ENCODE measurements at regions not wholly inside any gene's neighbourhood (a gene's known extent, or its start where the extent isn't known, plus 50 kb on each side); places are given as distances from the start of the nearest gene placed in this dataset.
A peak's percentile ranks its signal among the peaks of the same experiment; 100 is the strongest.

DNA sequence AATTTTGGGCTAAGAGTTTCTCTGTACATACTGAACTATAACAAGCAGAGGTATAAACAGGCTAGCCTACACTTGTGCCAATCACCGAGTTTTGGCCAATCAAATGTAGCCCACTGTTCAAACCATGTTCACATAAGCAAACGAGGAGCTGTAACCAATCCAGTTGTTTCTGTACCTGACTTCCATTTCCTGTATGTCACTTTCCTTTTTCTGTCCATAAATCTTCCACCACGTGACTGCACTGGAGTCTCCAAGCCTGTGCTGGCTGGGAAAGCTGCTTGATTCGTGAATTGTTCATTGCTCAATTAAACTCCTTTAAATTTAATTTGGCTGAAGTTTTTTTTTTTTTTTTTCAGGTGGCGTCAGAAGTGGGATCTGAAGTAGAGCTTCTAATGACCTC lies 332.9 kb downstream of the RNF144B start:
- WGBS, result 65% methylated on average over 5 of the region's 5 CpGs

DNA sequence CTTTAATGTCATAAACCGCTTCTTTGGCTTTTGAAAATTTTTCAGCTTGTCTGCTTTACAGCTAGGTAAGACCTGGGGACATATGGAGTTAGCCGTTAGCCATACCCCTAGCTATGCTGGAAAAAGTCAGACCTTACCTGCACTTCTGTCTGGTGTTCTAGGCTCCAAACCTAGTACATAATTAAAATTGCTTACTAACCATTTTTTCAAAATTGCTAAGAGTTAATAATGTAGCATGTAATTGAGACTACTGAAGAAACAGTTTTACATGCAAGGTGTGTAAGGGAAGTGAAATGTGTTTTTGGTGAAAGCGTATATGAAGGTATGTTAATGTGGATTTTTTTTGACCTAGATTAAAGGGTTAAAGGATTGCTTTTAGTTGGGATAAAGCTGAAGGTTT lies 336.9 kb downstream of the RNF144B start:
- H3K4me1 ChIP-seq (ENCODE audit: insufficient read depth), result no peaks in the 10 kb centered on the region
- H3K4me3 ChIP-seq (ENCODE audit: low read depth, low read length), result no peak overlapping the region
- no peak overlapping the region for H3K27ac ChIP-seq (ENCODE audit: low read depth)
- H3K36me3 ChIP-seq (ENCODE audit: insufficient read depth), result no peaks in the 10 kb centered on the region
- DNase-seq (ENCODE audit: extremely low spot score), result no peak
- 91% methylated on average over 3 of the region's 3 CpGs for WGBS

More for the DNA sequence above, 332.9 kb downstream of the RNF144B start:
- no peak overlapping the region for H3K27ac ChIP-seq (ENCODE audit: low read depth)
- no peak overlapping the region for H3K4me3 ChIP-seq (ENCODE audit: low read depth, low read length)
- H3K4me1 ChIP-seq (ENCODE audit: insufficient read depth), result no peaks in the 10 kb centered on the region
- no peaks in the 10 kb centered on the region for H3K36me3 ChIP-seq (ENCODE audit: insufficient read depth)
- no peak for DNase-seq (ENCODE audit: extremely low spot score)

DNA sequence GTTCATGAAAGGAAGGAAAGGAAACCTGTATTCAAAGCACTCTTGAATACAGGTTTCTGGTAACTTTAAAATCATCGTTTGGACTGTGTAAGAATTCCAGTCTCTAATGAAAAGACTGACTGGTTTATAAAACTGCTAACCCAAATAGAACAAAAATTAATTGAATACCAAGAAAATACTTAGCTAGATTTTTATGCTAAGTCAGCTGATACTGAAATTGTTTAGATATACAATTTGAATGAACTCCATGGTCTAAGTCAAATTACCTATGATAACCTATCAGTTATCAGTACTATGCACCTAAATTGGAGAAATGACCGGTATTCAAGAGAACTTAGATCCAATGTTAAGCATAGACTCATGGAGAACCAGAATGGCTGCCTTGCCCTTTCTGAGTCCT lies 338.3 kb downstream of the RNF144B start:
- Histone ChIP-seq H3K4me1 (ENCODE audit: insufficient read depth) (no peaks in the 10 kb centered on the region), H3K4me3 (ENCODE audit: low read depth, low read length) (no peak overlapping the region), H3K36me3 (ENCODE audit: insufficient read depth) (no peaks in the 10 kb centered on the region), H3K27ac (ENCODE audit: low read depth) (no peak overlapping the region)
- DNase-seq (ENCODE audit: extremely low spot score), result no peak
- WGBS, result 93% methylated on average over 2 of the region's 2 CpGs

DNA sequence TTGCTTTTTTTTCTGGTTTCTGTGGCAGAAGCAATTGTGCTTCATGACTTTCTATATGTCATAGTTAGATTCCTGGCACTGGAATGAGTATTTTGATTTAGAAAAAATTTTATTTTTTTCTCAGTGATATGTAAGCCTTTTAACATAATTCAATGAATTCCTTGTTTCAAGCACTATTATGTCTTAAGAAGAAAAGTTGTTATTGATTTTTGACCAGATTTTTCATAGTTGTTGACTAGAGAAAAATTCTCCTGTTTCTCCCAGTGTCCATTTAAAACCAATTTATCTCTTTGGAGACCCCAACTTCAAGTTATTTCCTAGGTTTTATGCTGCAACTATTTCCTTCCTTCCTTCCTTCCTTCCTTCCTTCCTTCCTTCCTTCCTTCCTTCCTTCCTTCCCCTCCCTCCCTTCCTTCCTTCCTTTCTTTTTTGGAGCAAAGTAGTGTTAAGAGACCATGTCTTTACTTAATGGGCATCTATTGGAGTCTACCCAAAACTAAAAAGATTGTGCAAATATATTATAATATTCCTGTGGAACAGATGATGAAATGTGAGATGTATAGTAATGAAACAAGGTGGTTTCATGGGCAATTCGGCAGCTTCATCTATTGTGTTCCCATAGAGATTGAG lies 346.9 kb downstream of the RNF144B start:
- Histone ChIP-seq H3K4me3 (ENCODE audit: low read depth, low read length) (no peak overlapping the region), H3K4me1 (ENCODE audit: insufficient read depth) (no peaks in the 10 kb centered on the region), H3K27ac (ENCODE audit: low read depth) (no peak overlapping the region), H3K36me3 (ENCODE audit: insufficient read depth) (no peaks in the 10 kb centered on the region)
- DNase-seq (ENCODE audit: extremely low spot score), result no peak
- WGBS, result 92% methylated on average over 1 of the region's 1 CpG

DNA sequence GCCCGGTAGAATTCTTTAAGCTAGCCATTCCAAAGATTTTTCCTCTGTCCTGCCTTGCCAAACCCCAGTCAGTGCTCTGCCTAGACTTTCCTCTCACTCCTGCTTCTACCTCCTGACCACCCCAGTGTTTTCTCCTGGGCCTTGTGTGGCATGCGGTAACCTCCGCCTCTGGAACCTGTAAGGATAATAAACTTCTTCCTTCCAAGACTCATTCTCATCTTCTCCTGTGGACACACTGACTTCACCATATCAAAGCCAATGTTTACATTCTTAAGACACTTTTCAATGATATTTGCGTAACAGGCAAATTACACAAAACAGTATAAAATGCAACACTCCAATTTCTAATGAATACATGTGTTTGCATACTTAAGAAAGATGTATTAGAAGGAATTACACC lies 354.6 kb downstream of the RNF144B start:
- no peak overlapping the region for H3K4me3 ChIP-seq (ENCODE audit: low read depth, low read length)
- 77% methylated on average over 4 of the region's 4 CpGs for WGBS
- H3K36me3 ChIP-seq (ENCODE audit: insufficient read depth), result no peaks in the 10 kb centered on the region
- DNase-seq (ENCODE audit: extremely low spot score), result no peak
- H3K27ac ChIP-seq (ENCODE audit: low read depth), result no peak overlapping the region
- H3K4me1 ChIP-seq (ENCODE audit: insufficient read depth), result no peaks in the 10 kb centered on the region

DNA sequence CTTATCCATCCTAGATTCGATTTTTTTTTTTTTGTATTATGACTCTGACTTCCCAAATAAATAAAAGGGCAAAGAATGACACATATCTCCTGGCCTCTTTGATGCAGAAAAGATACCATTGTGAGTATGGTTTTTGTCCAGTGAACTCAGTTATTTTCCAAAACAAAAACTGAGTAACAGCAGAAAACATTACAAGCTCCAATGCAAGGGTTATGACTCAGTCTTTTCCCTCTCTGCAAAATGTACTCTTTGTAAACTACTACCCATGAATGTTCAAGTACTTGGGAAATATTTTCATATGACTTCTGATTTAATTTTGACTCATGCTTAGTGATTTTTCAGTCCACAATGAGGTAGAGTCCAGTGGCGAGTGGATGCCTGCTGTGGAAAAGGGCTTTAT lies 355.3 kb downstream of the RNF144B start:
- Histone ChIP-seq H3K36me3 (ENCODE audit: insufficient read depth) (no peaks in the 10 kb centered on the region), H3K4me1 (ENCODE audit: insufficient read depth) (no peaks in the 10 kb centered on the region)

DNA sequence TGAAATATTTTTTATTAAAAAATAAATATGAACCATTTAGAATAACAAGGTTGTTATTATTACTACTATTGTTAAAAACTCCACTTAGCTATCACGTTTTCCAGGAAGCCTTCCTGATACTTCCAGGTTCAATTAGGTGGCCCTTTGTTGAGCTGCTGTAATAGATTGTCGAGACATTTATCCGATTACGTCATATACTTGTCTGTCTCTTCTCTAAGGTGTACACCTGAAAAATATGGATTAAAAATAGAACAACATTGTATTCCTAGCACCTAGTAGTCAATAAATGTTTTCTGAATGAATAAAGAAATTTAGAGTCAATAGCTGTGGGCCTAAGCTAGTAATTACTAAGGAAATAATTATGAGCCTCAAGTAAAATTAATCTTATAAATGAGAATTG lies 359.6 kb downstream of the RNF144B start:
- Histone ChIP-seq H3K4me1 (ENCODE audit: insufficient read depth) (no peaks in the 10 kb centered on the region), H3K27ac (ENCODE audit: low read depth) (no peak overlapping the region), H3K4me3 (ENCODE audit: low read depth, low read length) (no peak overlapping the region), H3K36me3 (ENCODE audit: insufficient read depth) (no peaks in the 10 kb centered on the region)
- no peak for DNase-seq (ENCODE audit: extremely low spot score)
- 92% methylated on average over 4 of the region's 4 CpGs for WGBS

More for the DNA sequence above, 355.3 kb downstream of the RNF144B start:
- Histone ChIP-seq H3K4me3 (ENCODE audit: low read depth, low read length) (no peak overlapping the region), H3K27ac (ENCODE audit: low read depth) (no peak overlapping the region)
- WGBS, result 70% methylated on average over 2 of the region's 2 CpGs
- DNase-seq (ENCODE audit: extremely low spot score), result no peak

DNA sequence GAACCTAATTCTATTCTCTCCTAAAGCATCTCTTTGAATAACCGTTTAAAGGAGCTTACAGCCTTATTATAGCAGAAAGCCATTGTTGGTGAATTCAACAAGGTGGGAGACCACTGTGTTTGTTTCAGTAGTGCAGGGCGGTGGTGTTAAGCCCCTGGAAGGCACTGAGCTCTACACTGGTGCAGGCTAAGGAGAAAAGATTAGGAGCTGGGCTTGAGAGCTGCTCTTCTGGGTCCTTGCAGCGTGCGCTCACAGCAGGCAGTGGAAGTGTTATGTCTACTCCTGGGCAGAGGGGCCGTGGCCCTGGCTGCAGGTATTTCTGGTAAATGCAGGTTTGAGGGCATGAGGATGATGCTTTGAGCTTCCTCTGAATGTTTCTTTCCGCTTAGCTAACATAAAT lies 361.2 kb downstream of the RNF144B start:
- no peak overlapping the region for H3K4me3 ChIP-seq (ENCODE audit: low read depth, low read length)
- DNase-seq (ENCODE audit: extremely low spot score), result no peak
- H3K4me1 ChIP-seq (ENCODE audit: insufficient read depth), result no peaks in the 10 kb centered on the region
- H3K36me3 ChIP-seq (ENCODE audit: insufficient read depth), result no peaks in the 10 kb centered on the region
- WGBS, result 82% methylated on average over 6 of the region's 6 CpGs
- H3K27ac ChIP-seq (ENCODE audit: low read depth), result no peak overlapping the region

DNA sequence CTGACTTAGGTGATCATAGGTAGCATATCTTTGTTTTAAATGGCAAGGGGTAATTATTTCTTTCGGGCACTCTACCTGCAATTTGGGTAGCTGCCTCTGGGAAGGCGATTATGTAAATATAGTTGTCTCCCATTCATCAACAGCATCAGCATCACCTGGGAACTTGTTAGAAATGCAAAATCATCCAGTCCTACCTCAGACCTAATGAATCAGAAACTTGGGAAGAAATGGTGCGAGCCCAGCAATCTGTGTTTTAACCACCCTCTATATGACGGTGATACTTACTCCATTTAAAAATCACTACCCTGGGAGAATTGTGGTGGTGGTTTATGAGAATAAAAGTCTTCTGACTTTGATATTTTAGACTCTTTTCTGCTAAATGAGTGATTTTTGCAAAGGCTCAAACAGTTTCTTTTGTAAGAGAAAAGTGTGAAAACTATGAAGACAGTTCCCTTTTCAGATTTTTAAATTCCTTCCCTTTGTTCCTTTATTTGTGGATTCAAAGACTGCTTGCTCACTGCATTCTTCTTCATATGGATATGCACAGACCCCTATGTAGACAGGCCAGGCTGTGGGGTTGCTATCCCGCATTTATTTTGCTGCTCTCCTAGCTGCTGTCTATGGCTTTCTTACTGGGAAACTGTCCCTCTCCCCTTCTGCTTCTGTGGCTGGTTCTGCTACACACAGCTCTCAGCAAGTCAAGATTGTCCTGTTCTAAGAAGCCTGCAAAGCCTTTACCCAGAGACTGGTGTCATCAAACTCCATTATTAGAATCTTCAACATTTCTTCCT lies 365.3 kb downstream of the RNF144B start:
- Histone ChIP-seq H3K36me3 (ENCODE audit: insufficient read depth) (no peaks in the 10 kb centered on the region), H3K27ac (ENCODE audit: low read depth) (no peak overlapping the region), H3K4me1 (ENCODE audit: insufficient read depth) (no peaks in the 10 kb centered on the region), H3K4me3 (ENCODE audit: low read depth, low read length) (no peak overlapping the region)
- no peak for DNase-seq (ENCODE audit: extremely low spot score)
- WGBS, result 68% methylated on average over 5 of the region's 5 CpGs

DNA sequence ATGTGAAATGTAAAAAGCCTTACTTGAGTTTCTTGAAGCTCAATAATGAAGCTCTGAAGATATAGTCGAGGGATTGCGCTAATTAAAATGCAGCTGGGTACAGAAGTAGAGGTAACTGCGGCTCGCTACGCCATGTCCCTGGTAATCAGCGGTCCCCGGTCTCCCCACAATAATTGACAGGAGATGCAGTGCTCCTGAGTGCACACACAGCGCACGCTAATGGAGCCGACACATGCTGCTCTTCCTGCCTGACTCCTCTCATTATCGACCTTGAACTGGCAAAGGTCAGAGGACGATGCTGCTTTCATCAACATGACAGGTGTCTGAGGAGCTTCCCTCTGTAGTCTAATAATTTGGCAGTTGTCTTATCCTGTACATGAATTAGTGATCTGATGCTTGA lies 365.9 kb downstream of the RNF144B start:
- Histone ChIP-seq H3K36me3 (ENCODE audit: insufficient read depth) (no peaks in the 10 kb centered on the region), H3K4me1 (ENCODE audit: insufficient read depth) (no peaks in the 10 kb centered on the region), H3K27ac (ENCODE audit: low read depth) (no peak overlapping the region), H3K4me3 (ENCODE audit: low read depth, low read length) (no peak overlapping the region)
- WGBS, result 87% methylated on average over 12 of the region's 12 CpGs
- DNase-seq (ENCODE audit: extremely low spot score), result no peak

DNA sequence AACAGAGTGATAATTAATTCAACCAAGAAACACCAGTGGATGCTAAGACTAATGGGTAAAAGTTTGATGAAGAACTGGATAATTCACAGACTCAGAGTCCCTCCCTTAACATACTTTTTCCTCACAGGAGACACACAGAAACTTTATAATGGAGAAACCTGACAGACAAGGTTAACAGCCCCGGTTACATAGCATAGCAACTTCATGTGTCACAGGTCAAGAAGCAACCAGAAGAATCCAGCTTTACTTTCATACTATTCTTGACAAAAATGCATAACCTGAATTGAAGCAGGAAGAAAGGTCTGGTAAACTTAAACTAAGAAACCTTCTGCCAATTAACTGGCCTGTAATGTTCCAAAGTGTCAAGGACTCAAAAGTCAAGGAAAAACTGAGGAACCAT lies 375.9 kb downstream of the RNF144B start:
- Histone ChIP-seq H3K36me3 (ENCODE audit: insufficient read depth) (no peaks in the 10 kb centered on the region), H3K4me1 (ENCODE audit: insufficient read depth) (no peaks in the 10 kb centered on the region), H3K27ac (ENCODE audit: low read depth) (no peak overlapping the region), H3K4me3 (ENCODE audit: low read depth, low read length) (no peak overlapping the region)
- 86% methylated on average over 1 of the region's 1 CpG for WGBS
- peak; percentile 1 for DNase-seq (ENCODE audit: extremely low spot score)

DNA sequence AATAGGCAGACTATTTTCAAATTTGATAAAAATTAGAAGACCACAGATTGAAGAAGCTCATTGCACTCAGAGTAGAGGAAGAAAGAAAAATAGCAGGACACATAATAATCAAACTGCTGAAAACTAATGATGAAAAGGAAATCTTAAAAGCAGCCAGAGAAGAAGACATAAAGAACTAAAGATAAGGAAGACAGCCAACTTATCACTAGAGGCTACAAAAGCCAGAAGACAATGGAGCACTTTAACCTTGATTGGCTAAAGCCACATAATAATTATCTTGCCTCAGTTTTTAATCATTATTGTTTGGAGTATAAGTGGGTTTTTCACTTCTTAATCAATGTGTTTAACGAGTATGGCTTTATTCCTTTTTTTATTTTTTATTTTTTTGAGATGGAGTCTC lies 397.6 kb downstream of the RNF144B start:
- no peak overlapping the region for H3K4me3 ChIP-seq (ENCODE audit: low read depth, low read length)
- H3K36me3 ChIP-seq (ENCODE audit: insufficient read depth), result no peaks in the 10 kb centered on the region
- no peak for DNase-seq (ENCODE audit: extremely low spot score)
- H3K4me1 ChIP-seq (ENCODE audit: insufficient read depth), result no peaks in the 10 kb centered on the region
- WGBS, result 83% methylated on average over 1 of the region's 1 CpG
- no peak overlapping the region for H3K27ac ChIP-seq (ENCODE audit: low read depth)

DNA sequence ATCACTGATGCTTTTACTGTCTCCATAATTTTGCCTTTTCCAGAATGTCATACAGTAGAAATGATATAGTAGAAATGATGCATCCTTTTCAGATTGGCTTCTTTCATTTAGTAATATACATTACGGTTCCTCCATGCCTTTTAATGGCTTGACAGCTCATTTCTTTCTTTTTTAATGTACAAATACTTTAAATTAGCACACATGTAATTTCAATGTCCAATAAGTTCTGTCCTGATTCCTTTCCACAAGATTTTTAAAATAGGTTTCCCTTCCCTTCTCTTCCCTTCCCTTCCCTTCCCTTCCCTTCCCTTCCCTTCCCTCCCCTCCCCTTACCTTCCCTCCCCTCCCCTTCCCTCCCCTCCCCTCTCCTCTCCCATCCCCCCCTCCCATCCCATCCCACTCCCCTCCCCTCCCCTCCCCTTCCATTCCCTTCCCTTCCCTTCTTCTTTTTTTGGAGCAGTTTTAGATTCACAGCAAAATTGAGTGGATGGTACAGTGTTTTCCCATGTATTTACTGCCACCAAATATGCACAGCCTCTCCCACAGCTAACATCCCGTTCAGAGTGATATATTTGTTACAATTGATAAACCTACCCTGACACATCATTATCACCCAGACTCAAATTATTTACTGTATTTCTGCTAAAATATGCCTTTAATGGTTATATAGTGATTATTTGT lies 398.8 kb downstream of the RNF144B start:
- 61% methylated on average over 2 of the region's 2 CpGs for WGBS
- Histone ChIP-seq H3K36me3 (ENCODE audit: insufficient read depth) (no peaks in the 10 kb centered on the region), H3K27ac (ENCODE audit: low read depth) (no peak overlapping the region), H3K4me1 (ENCODE audit: insufficient read depth) (no peaks in the 10 kb centered on the region), H3K4me3 (ENCODE audit: low read depth, low read length) (no peak overlapping the region)
- DNase-seq (ENCODE audit: extremely low spot score), result no peak

DNA sequence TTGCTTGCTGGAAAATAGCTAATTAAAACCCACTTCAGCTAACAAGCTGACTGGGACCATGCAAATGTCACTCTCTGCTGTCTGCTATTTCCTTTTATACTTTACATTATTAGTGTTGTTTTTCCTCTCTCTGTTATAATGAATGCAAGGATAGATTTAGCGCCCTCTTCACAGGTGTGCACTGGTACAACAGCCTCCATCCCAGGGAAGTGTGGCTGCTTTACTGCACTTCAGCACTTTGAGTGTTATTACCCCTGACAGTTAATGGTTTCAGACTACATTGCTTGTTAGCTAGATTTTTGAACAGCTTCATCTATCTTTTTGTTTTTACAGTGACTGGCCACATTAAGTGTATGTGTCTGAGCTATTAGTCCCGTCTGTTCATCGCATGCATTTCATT lies 405.7 kb downstream of the RNF144B start:
- no peak overlapping the region for H3K27ac ChIP-seq (ENCODE audit: low read depth)
- no peak for DNase-seq (ENCODE audit: extremely low spot score)
- 70% methylated on average over 3 of the region's 3 CpGs for WGBS
- H3K4me3 ChIP-seq (ENCODE audit: low read depth, low read length), result no peak overlapping the region
- H3K4me1 ChIP-seq (ENCODE audit: insufficient read depth), result no peaks in the 10 kb centered on the region
- H3K36me3 ChIP-seq (ENCODE audit: insufficient read depth), result no peaks in the 10 kb centered on the region
